ENCODE measurements at regions not wholly inside any gene's neighbourhood (a gene's known extent, or its start where the extent isn't known, plus 50 kb on each side); places are given as distances from the start of the nearest gene placed in this dataset.

DNA sequence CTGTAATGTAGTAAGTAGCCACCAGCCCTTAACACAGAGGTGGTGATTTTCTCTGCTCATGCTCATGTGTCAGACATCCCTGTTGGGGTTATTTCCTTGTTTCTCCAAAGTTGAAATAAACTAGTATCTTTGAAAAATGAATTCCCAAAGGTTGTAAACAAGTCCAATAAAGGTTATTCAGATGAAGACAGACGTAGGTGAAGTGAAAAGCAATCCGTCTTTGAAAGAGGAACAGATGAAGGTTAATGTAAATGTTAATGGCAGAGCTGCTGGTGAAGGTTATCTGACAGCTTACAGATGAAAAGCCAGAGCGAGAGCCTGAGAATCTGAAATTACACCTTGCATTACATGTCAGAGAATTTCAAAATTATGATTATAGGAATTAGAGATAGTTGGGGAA lies 1604.0 kb downstream of the FAM181B start (continued):
- TF ChIP-seq JUND (IDR thresholded peaks at IDR 0.05; ENCODE audit: low read length) (no peak), CBX5 (IDR thresholded peaks at IDR 0.05; ENCODE audit: low read depth, low read length) (no peak), TBP (IDR thresholded peaks at IDR 0.05; ENCODE audit: low read depth, low read length) (no peak), JUN (IDR thresholded peaks at IDR 0.05; ENCODE audit: low read depth, low read length) (no peak), TEAD4 (IDR thresholded peaks at IDR 0.05; ENCODE audit: low read depth, low read length) (no peak)

All from H1 (cell line).